ENCODE measurements at regions not wholly inside any gene's neighbourhood (a gene's known extent, or its start where the extent isn't known, plus 50 kb on each side); places are given as distances from the start of the nearest gene placed in this dataset.

- Histone ChIP-seq H3K4me1 (ENCODE audit: insufficient read depth, low read length, poor library complexity, severe bottlenecking) (no peaks in the 10 kb centered on the region), H3K9me3 (ENCODE audit: low read depth, low read length, poor library complexity, severe bottlenecking) (no peaks in the 10 kb centered on the region), H3K27ac (ENCODE audit: low read depth, low read length, poor library complexity, severe bottlenecking) (no peak overlapping the region), H3K27me3 (replicated peaks; ENCODE audit: insufficient read depth, low read depth, low read length, poor library complexity) (peaks cover 37% of the 10 kb centered on the region), H3K36me3 (ENCODE audit: insufficient read depth, low read length, poor library complexity, severe bottlenecking) (no peaks in the 10 kb centered on the region), H3K4me3 (ENCODE audit: low read depth, low read length, poor library complexity, severe bottlenecking) (no peak overlapping the region)
- intact Hi-C loops (cut with micrococcal nuclease; ENCODE audit: unreplicated experiment) = no loop called here
- DNase-seq (ENCODE audit: low spot score) = no peak
- CTCF ChIA-PET = no interaction called here
- TF ChIP-seq, protein P1, sequence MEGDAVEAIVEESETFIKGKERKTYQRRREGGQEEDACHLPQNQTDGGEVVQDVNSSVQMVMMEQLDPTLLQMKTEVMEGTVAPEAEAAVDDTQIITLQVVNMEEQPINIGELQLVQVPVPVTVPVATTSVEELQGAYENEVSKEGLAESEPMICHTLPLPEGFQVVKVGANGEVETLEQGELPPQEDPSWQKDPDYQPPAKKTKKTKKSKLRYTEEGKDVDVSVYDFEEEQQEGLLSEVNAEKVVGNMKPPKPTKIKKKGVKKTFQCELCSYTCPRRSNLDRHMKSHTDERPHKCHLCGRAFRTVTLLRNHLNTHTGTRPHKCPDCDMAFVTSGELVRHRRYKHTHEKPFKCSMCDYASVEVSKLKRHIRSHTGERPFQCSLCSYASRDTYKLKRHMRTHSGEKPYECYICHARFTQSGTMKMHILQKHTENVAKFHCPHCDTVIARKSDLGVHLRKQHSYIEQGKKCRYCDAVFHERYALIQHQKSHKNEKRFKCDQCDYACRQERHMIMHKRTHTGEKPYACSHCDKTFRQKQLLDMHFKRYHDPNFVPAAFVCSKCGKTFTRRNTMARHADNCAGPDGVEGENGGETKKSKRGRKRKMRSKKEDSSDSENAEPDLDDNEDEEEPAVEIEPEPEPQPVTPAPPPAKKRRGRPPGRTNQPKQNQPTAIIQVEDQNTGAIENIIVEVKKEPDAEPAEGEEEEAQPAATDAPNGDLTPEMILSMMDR (conservative IDR thresholded peaks at IDR 0.05; ENCODE audit: low read depth, low read length) = no peak
- no peak for TF ChIP-seq EZH2 (IDR thresholded peaks at IDR 0.05; ENCODE audit: borderline replicate concordance, low read depth, low read length, poor library complexity, severe bottlenecking)
- POLR2A ChIA-PET (ENCODE audit: low non-redundant PET) = no interaction called here
- no TSS peak for BruUV-seq (replicated peaks)
Measured at GRCh38 chr1:157288996-157289395, 150.8 kb upstream of the ETV3 start.

DNA sequence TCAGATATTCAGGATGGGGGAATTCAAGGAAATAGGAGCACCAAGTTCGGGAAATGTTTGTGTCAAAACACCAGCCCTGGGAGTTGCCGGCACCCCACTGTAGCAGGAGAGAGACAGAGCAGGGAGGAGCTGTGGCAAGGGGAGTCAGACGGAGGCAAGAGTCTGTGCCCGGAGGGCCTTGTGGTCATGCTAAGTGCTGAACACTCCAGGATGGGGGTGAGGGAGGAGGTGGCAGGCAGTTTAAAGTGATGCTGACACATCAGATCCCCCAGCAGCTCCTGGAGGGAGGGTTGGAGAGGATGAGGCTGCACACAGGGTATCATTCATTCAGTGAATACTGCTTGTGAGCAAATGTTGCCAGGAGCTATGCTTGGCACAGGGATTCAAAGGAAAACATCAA lies 150.3 kb upstream of the ETV3 start:
- TF ChIP-seq EZH2 (IDR thresholded peaks at IDR 0.05; ENCODE audit: borderline replicate concordance, low read depth, low read length, poor library complexity, severe bottlenecking) = no peak
- TF ChIP-seq, protein P1 (conservative IDR thresholded peaks at IDR 0.05; ENCODE audit: low read depth, low read length) = no peak
- no peak for DNase-seq (ENCODE audit: low spot score)
- no peak overlapping the region for H3K4me3 ChIP-seq (ENCODE audit: low read depth, low read length, poor library complexity, severe bottlenecking)
- BruUV-seq (replicated peaks) = no TSS peak
- POLR2A ChIA-PET (ENCODE audit: low non-redundant PET) = no interaction called here
- H3K36me3 ChIP-seq (ENCODE audit: insufficient read depth, low read length, poor library complexity, severe bottlenecking) = no peaks in the 10 kb centered on the region
- intact Hi-C loops (cut with micrococcal nuclease; ENCODE audit: unreplicated experiment) = no loop called here
- peaks cover 42% of the 10 kb centered on the region for H3K27me3 ChIP-seq (replicated peaks; ENCODE audit: insufficient read depth, low read depth, low read length, poor library complexity)
- no peak overlapping the region for H3K27ac ChIP-seq (ENCODE audit: low read depth, low read length, poor library complexity, severe bottlenecking)
- H3K9me3 ChIP-seq (ENCODE audit: low read depth, low read length, poor library complexity, severe bottlenecking) = no peaks in the 10 kb centered on the region
- CTCF ChIA-PET = no interaction called here
- H3K4me1 ChIP-seq (ENCODE audit: insufficient read depth, low read length, poor library complexity, severe bottlenecking) = no peaks in the 10 kb centered on the region

DNA sequence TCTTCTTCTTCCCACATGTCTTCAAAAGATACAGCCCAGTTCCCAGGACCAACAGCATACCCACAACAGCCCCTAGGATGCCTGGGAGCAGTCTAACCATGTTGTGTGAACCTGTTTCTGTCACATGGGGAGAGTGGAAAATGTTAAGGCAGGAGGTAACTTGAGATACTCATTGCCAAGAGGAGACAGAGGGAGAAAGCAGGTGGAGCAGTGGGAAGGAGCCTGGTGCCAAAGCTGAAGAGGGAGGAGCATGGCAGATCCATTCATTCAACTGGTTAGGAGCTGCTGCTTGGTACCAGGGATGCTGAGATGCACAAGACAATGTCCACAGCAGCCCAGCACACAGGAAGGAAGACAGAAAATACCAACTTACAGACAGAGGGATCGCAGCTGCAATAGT lies 149.8 kb upstream of the ETV3 start:
- ChIA-PET POLR2A (ENCODE audit: low non-redundant PET) (no interaction called here), CTCF (no interaction called here)
- no peak for DNase-seq (ENCODE audit: low spot score)
- intact Hi-C loops (cut with micrococcal nuclease; ENCODE audit: unreplicated experiment) = no loop called here
- no TSS peak for BruUV-seq (replicated peaks)
- TF ChIP-seq, protein P1 (conservative IDR thresholded peaks at IDR 0.05; ENCODE audit: low read depth, low read length) = no peak
- no peak for TF ChIP-seq EZH2 (IDR thresholded peaks at IDR 0.05; ENCODE audit: borderline replicate concordance, low read depth, low read length, poor library complexity, severe bottlenecking)
- Histone ChIP-seq H3K36me3 (ENCODE audit: insufficient read depth, low read length, poor library complexity, severe bottlenecking) (no peaks in the 10 kb centered on the region), H3K27me3 (replicated peaks; ENCODE audit: insufficient read depth, low read depth, low read length, poor library complexity) (peaks cover 47% of the 10 kb centered on the region), H3K4me3 (ENCODE audit: low read depth, low read length, poor library complexity, severe bottlenecking) (no peak overlapping the region), H3K4me1 (ENCODE audit: insufficient read depth, low read length, poor library complexity, severe bottlenecking) (no peaks in the 10 kb centered on the region), H3K9me3 (ENCODE audit: low read depth, low read length, poor library complexity, severe bottlenecking) (no peaks in the 10 kb centered on the region), H3K27ac (ENCODE audit: low read depth, low read length, poor library complexity, severe bottlenecking) (no peak overlapping the region)
